ENCODE measurements at regions not wholly inside any gene's neighbourhood (a gene's known extent, or its start where the extent isn't known, plus 50 kb on each side); places are given as distances from the start of the nearest gene placed in this dataset.
"Not testable (repeated sequence)": the region's sequence is repeated elsewhere in the genome, so short reads cannot be mapped to it uniquely, and the experiment has no call there.

- no peak for DNase-seq
Measured at GRCh38 chr20:30811885-30812671, 445.4 kb upstream of the DEFB115 start.

GRCh38 chr20:30812739-30813411, 444.6 kb upstream of the DEFB115 start:
- no peak for DNase-seq

GRCh38 chr20:30813412-30814311, 443.8 kb upstream of the DEFB115 start:
- peak in 1 of 5 experiments; percentile 30 for DNase-seq

- not testable (repeated sequence) for DNase-seq
Measured at GRCh38 chr20:30814312-30814639, 443.2 kb upstream of the DEFB115 start.

GRCh38 chr20:30815027-30815576, 442.4 kb upstream of the DEFB115 start:
- DNase-seq, result not testable (repeated sequence)

GRCh38 chr20:30815577-30816181, 441.8 kb upstream of the DEFB115 start:
- no peak for DNase-seq

GRCh38 chr20:30816182-30816645, 441.2 kb upstream of the DEFB115 start:
- no peak for DNase-seq

GRCh38 chr20:30821615-30822014, 435.8 kb upstream of the DEFB115 start:
- not testable (repeated sequence) for DNase-seq

GRCh38 chr20:30824666-30825065, 432.8 kb upstream of the DEFB115 start:
- DNase-seq, result not testable (repeated sequence)

GRCh38 chr20:30845923-30846322, 411.5 kb upstream of the DEFB115 start:
- DNase-seq, result not testable (repeated sequence)

- not testable (repeated sequence) for DNase-seq
Measured at GRCh38 chr20:30868271-30868670, 389.2 kb upstream of the DEFB115 start.

GRCh38 chr20:30871127-30871526, 386.3 kb upstream of the DEFB115 start:
- not testable (repeated sequence) for DNase-seq

GRCh38 chr20:30872252-30872651, 385.2 kb upstream of the DEFB115 start:
- not testable (repeated sequence) for DNase-seq

GRCh38 chr20:30875868-30876267, 381.6 kb upstream of the DEFB115 start:
- not testable (repeated sequence) for DNase-seq

GRCh38 chr20:30891400-30891799, 366.1 kb upstream of the DEFB115 start:
- peak in 1 of 5 experiments; percentile 8 for DNase-seq

GRCh38 chr20:30892541-30893345, 364.7 kb upstream of the DEFB115 start:
- DNase-seq, result no peak

- DNase-seq, result not testable (repeated sequence)
Measured at GRCh38 chr20:30893346-30894314, 363.8 kb upstream of the DEFB115 start.

GRCh38 chr20:30894707-30895353, 362.6 kb upstream of the DEFB115 start:
- DNase-seq, result not testable (repeated sequence)

GRCh38 chr20:30895354-30895711, 362.1 kb upstream of the DEFB115 start:
- not testable (repeated sequence) for DNase-seq
